A549 (cell line): ENCODE measurements at regions not wholly inside any gene's neighbourhood (a gene's known extent, or its start where the extent isn't known, plus 50 kb on each side); places are given as distances from the start of the nearest gene placed in this dataset.

Source experiments
- HDAC2 ChIP-seq: fragments of 200-600 bp; sonication (generic); IDR thresholded peaks from 2 replicates; pipeline ENCODE4 v1.6.1; 2016
- HOXB13 ChIP-seq: fragments of 250-450 bp; sonication (Bioruptor Pico); IDR thresholded peaks from 2 replicates; pipeline ENCODE4 v1.5.0; 2020; ENCODE audit warnings: low read depth, mild to moderate bottlenecking, moderate library complexity
- POLR2A ChIP-seq: IDR thresholded peaks from 2 replicates; pipeline ENCODE4 v1.6.1; 2012; ENCODE audit warnings: mild to moderate bottlenecking, low read length
- POLR2AphosphoS2 ChIP-seq: conservative IDR thresholded peaks from 2 replicates; pipeline ENCODE4 v1.6.1; 2012; ENCODE audit warnings: low read length, improper control_type of control experiment, inconsistent platforms
- RCOR1 ChIP-seq: fragments of 150-350 bp; IDR thresholded peaks from 2 replicates; pipeline ENCODE4 v1.6.1; 2014; ENCODE audit warnings: antibody characterized with exemption, low read length, low read depth
- SREBF2 ChIP-seq: fragments of 450-650 bp; IDR thresholded peaks from 2 replicates; pipeline ENCODE4 v1.6.1; 2014; ENCODE audit warnings: mild to moderate bottlenecking, moderate library complexity
- TF ChIP-seq, protein P1 (sequence below): fragments of 200-600 bp; sonication (generic); IDR thresholded peaks from 2 replicates; pipeline ENCODE4 v1.6.1; 2016; ENCODE audit warnings: antibody characterized with exemption, mild to moderate bottlenecking, moderate library complexity
- TF ChIP-seq, protein P2 (sequence below): fragments of >200 bp; sonication (Bioruptor Twin); formaldehyde crosslinking; IDR thresholded peaks from 3 replicates; pipeline ENCODE4 v1.5.1; 2016
- TF ChIP-seq, protein P3 (sequence below): IDR thresholded peaks from 2 replicates; pipeline ENCODE4 v1.6.1; 2012; ENCODE audit warnings: low read depth, borderline replicate concordance
- TF ChIP-seq, protein P4 (sequence below): IDR thresholded peaks from 2 replicates; pipeline ENCODE4 v1.6.1; 2012

DNA sequence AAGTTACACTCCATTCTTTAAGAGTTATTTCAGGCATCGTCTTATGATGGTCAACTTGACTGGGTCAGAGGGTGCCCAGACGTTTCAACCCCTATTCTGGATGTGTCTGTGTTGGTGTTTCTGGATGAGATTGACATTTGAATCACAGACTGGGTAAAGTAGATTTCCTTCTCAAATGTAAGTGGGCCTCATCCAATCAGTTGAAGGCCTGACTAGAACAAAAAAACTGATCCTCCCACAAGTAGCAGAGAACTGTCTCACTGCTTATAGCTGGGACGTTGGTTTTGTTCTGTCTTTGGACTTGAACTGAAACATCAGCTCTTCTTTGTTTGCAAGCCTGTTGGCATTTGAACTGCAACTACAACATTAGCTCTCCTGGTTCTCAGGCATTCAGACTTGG is 76.3 kb upstream of the LYZL1 start:
- TF ChIP-seq, protein P1, sequence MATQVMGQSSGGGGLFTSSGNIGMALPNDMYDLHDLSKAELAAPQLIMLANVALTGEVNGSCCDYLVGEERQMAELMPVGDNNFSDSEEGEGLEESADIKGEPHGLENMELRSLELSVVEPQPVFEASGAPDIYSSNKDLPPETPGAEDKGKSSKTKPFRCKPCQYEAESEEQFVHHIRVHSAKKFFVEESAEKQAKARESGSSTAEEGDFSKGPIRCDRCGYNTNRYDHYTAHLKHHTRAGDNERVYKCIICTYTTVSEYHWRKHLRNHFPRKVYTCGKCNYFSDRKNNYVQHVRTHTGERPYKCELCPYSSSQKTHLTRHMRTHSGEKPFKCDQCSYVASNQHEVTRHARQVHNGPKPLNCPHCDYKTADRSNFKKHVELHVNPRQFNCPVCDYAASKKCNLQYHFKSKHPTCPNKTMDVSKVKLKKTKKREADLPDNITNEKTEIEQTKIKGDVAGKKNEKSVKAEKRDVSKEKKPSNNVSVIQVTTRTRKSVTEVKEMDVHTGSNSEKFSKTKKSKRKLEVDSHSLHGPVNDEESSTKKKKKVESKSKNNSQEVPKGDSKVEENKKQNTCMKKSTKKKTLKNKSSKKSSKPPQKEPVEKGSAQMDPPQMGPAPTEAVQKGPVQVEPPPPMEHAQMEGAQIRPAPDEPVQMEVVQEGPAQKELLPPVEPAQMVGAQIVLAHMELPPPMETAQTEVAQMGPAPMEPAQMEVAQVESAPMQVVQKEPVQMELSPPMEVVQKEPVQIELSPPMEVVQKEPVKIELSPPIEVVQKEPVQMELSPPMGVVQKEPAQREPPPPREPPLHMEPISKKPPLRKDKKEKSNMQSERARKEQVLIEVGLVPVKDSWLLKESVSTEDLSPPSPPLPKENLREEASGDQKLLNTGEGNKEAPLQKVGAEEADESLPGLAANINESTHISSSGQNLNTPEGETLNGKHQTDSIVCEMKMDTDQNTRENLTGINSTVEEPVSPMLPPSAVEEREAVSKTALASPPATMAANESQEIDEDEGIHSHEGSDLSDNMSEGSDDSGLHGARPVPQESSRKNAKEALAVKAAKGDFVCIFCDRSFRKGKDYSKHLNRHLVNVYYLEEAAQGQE, result no peak
- TF ChIP-seq POLR2AphosphoS2 (no peak), SREBF2 (no peak), POLR2A (no peak), HOXB13 (no peak), HDAC2 (no peak), RCOR1 (no peak)
- TF ChIP-seq, protein P2, sequence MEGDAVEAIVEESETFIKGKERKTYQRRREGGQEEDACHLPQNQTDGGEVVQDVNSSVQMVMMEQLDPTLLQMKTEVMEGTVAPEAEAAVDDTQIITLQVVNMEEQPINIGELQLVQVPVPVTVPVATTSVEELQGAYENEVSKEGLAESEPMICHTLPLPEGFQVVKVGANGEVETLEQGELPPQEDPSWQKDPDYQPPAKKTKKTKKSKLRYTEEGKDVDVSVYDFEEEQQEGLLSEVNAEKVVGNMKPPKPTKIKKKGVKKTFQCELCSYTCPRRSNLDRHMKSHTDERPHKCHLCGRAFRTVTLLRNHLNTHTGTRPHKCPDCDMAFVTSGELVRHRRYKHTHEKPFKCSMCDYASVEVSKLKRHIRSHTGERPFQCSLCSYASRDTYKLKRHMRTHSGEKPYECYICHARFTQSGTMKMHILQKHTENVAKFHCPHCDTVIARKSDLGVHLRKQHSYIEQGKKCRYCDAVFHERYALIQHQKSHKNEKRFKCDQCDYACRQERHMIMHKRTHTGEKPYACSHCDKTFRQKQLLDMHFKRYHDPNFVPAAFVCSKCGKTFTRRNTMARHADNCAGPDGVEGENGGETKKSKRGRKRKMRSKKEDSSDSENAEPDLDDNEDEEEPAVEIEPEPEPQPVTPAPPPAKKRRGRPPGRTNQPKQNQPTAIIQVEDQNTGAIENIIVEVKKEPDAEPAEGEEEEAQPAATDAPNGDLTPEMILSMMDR, result no peak
- TF ChIP-seq, protein P3, sequence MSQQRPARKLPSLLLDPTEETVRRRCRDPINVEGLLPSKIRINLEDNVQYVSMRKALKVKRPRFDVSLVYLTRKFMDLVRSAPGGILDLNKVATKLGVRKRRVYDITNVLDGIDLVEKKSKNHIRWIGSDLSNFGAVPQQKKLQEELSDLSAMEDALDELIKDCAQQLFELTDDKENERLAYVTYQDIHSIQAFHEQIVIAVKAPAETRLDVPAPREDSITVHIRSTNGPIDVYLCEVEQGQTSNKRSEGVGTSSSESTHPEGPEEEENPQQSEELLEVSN, result no peak
- TF ChIP-seq, protein P4, sequence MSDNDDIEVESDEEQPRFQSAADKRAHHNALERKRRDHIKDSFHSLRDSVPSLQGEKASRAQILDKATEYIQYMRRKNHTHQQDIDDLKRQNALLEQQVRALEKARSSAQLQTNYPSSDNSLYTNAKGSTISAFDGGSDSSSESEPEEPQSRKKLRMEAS, result no peak
